HG02588 (cell line): ENCODE measurements at regions not wholly inside any gene's neighbourhood (a gene's known extent, or its start where the extent isn't known, plus 50 kb on each side); places are given as distances from the start of the nearest gene placed in this dataset.
"Not testable (repeated sequence)": the region's sequence is repeated elsewhere in the genome, so short reads cannot be mapped to it uniquely, and the experiment has no call there.

Experiments
- ATAC-seq: cut with Tn5 transposase; IDR thresholded peaks from one replicate; pipeline ENCODE4 v1.9.1; 2021; ENCODE audit warnings: mild to moderate bottlenecking, moderate library complexity; ENCODE audit not compliant: unreplicated experiment

DNA sequence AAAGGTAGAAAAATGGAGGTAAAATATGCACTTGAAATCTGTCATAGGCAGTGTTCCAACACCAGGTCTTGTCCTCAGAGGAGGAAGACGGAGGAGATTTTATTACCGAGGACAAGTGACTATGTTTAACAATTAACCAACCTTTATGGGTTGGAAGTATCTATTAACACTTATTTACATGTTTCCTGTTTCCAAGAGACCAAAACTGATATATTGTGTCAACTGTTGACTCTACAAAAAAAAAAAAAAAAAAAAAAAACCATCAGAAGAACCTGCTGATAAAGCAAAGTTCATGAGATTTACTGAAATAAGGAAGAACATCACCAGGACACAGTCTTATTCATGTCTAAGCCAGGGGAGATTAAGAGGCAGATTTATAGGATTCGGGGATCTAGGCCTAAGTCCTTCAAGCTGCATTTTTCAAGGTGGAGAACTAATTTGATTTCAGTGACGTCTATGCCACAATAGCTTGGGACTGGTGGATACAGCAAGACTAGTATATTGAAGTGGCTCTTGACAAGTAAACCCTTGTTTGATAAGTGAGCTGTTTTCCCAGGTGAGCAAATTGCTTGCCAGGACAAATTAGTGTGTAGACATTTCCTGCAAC, 126.6 kb upstream of the NAA20 start:
- no peak for ATAC-seq

DNA sequence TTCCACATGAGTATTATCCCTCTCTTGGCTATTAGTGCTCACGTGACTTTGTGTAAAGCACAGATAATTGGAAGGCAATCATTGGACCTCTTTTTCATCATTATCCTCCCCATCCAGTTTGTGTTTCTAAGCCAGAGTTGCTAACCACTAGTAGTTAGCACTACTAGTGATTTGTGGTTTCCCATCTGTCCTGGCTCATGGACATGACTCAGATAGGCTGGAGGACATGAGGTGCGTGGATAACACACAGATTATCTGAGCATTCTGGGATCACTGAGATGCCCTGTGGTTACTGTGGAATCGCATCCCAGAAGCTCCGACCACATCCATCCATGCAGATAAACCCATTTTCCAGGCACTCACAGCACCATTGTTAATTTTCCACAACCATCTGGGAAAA, 123.8 kb upstream of the NAA20 start:
- no peak for ATAC-seq

DNA sequence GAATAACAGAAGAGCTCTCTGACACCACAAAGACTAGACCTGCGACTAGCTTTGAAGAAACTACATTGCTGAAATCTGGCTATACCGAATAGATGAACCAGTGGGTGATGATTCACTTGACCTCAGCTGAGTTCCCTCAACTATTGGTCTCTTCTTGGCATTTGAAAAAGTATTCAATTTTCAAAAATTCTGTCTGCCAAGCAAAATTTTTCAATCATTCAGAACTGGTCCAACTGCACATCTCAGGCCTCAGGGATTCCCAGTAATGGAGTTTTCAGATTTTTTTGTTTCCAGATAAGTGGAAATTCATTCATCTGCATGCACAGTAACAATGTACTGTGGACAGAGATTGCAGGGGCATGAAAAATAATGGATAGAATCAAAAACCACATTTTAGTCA, 121.4 kb upstream of the NAA20 start:
- ATAC-seq = no peak

DNA sequence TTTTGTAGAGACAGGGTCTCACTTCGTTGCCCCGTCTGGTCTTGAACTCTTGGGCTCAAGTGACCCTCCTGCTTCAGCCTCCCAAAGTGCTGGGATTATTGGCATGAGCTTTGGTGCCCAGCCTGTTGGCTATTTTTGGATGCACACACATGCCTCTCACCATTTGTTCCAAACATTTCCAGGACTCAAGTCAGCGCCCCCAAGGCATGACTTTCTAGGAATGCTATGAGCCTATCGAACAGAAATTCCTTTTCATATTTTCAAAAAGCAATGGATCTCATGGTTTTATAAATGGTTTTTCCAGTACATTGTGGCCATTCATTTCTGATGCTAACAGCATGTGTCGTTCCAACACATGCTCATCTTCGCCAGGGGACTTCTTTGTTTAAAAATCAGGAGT, 119.3 kb upstream of the NAA20 start:
- no peak for ATAC-seq

DNA sequence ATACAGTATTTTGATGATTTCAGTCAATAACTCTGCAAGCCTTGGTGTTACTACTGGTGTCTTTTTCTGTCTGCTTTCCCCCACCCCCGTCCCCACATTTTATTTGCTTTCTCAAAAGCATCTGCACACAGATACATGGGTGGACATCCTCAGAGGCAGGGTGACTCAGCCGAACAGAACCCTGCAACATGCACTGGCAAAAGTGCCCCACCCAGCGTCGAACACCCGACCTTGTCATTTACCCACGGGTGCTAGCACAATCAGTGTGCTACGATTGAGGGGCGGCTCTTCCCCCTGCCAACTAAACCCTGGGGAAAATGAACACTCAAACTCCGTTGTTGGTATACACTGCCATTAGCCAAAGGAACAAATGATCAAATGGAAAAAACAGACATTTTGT, 115.9 kb upstream of the NAA20 start:
- ATAC-seq = no peak

DNA sequence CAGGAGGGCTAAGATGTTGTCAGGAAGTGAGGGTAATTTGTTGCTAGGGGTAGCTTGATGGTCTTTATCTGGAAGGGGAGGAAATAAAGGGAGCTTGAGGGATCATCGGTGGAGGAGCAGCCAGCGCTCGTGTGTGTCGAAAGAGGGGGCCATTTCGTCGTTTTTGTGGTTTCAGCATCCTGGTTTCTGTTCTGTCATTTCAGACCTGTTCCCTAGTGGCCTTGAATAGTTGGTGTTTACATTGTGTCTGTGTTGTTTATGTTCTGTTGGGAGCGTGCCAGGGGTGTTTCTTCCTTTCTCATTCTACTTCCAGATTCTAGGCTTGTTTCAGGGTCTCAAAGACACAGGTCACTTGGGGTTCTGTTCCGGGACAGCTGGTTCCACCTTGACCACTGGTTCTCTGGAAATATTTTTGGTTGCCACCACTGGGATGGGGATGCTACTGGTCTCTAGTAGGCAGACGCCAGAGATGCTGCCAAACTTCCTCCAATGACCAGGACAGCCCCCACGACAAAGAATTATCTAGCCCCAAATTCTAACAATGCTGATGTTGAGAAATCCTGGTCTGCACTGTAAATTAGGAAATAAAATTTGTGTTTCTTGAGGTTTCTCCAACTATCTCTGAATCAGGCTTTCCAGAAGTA, 113.9 kb upstream of the NAA20 start:
- no peak for ATAC-seq

DNA sequence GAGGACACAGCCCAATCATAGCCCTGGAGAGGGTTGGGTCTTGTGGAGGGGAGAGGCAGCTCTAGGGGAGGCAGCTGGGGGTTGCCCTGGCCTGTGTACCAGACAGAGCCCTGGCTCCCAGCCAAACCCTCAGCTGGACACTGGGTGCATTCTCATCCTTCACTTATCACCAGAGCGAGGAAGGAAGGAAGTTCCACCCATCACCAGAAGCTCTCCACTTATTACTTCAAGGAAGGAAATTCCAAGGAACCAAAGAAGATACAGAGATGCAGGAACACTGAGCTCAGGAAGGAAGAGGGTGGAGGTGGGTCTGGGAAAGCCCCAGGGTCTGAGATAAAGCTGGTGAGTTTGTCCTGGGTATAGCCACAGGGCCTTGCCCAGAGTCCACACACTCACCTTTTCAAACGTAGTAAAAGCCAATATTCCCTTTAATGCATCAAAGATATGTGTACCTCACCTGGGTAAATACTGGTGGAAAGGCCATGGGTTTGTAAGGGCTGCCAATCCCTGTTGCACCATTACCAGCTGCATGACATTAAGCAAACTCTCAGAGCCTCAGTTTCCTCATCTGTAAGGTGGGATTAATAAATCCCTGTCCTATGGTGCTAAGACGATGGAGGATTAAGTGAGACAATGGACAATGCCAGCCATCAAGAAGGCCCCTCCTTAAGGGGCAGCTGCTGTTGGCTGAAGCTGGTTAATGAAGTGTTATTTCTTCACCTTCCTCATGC, 109.7 kb upstream of the NAA20 start:
- ATAC-seq = no peak

DNA sequence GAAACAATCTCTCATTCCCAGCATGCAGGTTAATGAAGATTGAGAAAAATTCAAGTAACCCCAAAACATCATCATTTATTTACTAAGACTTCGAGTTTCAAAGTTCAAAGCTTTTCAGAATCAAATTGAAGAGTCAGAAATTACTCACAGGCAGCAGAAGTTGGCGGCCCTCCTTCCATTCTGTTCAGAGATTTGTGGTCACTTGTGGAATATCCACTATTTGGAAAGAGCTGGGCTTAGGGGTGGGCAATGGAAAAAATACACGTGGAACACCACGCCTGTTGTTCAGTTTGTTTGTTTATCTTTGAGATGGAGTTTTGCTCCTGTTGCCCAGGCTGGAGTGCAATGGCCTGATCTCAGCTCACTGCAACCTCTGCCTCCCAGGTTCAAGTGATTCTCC, 108.6 kb upstream of the NAA20 start:
- ATAC-seq = no peak

DNA sequence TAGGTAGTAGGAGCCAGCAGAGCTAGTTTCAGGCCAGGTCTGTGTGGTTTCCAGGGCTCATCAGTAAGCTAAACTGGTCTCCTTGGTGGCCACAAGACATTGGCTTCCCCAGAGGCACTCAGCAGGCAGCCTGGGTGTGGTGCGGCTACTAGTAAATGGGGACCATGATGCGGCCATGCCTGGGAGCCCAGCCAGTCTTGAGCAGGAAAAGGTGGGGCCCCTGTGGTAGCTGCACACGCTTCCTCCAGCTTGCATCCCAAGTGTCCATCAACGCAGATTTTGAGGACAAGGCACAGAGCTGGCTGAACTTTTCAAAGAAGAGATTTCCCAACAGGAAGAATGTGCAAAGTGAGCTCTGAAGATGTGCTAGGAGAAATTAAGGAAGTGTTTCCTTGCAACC, 107.4 kb upstream of the NAA20 start:
- no peak for ATAC-seq

DNA sequence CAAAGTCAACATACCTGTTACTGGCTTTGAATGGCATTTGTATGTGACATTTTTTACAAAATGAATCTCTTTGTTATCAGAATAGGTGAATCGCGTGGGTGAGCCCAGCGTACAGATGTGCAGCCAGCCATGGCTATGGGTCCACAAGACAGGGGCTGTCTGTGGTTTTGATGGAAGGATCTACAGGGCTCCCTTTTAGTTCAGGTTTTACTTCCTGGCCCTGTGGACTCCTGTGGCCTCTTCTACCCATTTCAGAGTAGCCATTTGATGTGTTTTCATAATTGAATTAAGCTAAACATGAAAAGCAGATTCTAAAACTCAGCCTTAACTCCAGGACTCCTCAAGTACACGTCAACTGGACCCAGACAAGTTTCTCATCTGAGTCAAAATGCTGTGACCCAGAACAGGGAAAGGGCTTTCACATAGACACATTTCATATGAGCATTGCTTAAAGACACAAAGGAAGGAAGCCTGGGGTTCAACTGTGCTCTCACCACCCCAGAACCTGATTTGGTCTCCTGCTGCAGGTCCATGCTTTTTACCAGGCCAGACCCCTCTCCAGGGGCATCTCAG, 105.3 kb upstream of the NAA20 start:
- no peak for ATAC-seq

DNA sequence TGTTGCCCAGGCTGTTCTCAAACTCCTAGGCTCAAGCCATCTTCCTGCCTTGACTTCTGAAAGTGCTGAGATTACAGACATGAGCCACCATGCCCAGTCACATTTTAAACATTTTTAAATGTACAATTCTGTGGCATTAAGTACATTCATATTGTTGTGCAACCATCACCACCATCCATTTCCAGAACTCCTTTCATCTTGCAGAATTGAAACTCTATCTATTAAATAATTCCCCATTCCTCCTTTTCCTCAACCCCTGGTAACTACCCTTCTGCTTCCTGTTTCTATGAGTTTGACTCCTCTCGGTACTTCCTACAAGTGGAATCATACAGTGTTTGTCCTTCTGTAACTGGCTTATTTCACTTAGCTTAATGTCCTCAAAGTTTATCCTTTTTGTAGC, 103.8 kb upstream of the NAA20 start:
- no peak for ATAC-seq

DNA sequence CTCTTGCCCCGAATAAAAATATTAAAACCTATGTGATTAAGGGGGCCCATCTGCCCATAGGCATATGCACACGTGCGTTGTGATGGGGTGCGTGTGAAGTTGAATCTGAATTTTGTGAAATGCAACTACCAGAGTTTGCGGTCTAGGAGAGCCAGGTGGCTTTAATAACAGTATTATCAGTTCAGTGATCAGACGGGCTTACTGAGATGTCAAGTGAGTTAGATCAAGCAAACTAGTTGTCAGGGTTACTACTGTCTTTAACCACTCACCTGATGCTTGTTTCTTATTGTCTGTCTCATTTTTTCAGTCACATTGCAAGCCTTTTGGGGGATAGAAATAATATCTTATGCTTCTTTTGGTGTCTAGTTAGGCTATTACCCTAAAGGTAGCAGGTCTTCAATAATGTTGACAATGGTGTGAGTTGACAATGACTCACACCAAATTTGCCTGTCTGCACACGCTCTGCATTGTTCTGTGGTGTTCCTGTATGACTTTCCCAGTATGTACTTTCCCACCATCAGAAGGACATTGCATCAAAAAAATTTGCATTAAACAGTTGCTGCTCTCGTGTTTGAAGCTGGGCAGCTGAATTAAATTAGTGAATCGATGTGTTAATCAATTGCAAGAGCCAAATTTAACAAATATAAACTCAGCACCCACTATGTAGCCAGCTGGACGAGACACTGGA, 103.1 kb upstream of the NAA20 start:
- ATAC-seq = no peak

DNA sequence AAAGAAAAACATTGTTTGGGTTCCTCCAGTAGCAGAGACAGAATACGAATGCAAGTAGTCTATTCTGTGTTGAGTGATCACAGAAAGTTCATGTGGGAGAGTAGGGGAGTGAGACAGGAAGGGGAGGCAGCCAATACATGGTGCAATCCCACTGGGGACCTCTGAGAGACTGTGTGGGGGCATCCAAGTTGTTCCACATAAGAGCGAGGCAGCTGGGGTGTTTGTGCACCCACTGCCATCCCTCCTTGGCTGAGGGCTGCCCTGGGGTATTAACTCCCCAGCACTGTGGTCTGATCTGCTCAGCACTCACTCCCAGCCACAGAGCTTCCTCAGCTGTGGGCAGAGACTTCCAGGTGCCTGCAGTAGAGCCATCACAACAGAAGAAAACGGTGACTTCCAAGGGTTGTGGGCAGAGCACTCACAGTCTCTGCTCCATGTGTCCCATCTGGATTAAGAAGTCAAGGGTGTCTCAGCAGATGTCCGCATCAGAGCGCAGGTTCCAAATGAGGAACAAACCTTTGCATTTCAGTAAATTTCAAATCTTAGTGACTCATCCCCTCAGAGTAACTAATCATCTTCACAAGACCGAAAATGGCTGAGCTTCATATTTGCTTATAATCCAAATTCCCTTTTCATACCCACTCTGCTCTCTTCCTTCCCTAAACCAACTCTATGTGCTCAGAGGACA, 101.9 kb upstream of the NAA20 start:
- ATAC-seq = no peak

DNA sequence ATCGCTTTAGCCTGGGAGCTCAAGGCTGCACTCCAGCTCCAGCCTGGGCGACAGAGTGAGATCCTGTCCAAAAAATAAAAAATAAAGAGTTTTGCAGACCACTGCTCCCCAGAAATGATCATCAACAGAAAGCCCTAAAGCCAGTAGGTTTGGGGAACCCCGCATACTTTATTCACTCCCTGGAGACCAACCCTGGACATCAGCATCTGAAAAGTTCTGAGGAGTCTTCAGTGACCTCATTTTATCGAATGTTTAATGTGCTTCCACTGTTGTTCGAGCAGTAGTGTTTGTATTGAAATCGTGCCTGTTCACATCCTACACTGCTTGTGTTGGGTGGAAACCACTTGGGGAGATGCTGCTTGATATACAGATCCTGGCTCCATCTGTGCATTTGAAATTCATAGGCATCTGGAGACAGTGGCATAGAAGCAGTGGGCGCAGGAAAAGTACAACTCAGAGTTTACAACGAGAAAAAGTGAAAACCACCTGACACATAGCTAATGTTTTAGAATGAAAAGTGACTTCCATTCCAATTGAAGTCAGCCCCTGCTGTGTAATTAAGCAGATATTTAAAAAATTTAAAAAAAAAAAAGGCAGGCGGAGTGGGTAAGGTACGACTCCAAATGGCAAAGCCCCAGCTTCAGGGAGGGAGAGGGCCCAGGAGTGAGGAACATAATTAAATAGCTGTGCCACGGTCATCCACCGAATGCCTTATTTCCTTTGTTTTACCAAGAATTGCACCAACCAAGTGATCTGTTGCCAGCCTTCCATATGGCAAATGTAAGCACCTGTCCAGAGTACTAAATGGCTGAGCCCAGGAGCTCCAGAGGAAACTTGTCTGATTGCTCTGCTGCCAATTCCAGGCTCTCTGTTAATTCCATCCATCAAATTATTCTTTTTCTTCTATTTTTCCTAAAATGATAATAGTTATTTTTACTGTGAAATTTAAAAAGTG, 100.4 kb upstream of the NAA20 start:
- no peak for ATAC-seq

DNA sequence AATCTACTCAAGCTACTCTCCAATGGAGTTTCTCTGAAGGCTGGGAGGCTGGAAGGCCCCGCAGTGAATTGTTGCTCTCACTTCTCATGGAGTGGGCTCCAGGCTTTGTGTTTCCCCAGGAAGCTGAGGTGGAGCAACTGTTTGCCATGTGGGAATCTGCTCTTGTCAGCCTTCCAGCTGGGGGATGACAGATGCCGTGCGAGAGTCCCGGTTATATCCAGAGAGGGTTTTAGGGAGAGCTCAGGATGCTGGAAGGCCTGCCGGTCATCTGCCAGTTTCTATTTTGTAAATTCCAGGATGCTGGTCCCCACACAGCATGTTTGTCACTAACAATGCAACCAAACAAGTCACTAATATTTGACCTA, 98.2 kb upstream of the NAA20 start:
- ATAC-seq = no peak

DNA sequence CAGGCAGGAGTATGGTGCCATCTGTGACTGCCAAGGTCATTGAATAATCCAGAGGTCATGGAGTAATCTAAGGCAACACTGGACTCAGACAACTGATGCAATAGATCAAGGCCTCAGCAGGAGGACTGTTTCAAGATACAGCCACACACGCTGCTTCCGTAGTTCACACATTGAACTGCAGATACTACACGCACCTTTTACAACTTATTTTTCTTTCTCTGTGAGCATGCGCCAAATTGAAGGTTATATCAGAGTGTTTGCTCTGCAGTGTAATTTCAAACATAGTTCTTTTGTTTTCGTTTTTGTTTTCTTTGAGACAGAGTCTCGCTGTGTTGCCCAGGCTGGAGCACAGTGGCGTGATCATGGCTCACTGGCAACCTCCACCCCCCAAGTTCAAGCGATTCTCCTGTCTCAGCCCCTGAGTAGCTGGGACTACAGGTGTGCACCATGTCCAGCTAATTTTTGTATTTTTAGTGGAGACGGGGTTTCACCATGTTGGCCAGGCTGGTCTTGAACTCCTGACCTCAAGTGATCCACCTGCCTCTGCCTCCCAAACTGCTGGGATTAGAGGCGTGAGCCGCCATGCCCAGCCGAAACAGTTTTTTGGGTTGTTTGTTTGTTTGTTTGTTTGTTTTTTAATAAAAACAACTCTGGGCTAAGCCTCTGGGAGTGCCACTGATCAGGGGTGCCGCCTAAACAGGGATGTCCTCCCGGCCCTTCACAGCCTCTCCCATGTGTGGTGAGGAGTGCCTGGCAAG, 96.6 kb upstream of the NAA20 start:
- ATAC-seq = no peak

DNA sequence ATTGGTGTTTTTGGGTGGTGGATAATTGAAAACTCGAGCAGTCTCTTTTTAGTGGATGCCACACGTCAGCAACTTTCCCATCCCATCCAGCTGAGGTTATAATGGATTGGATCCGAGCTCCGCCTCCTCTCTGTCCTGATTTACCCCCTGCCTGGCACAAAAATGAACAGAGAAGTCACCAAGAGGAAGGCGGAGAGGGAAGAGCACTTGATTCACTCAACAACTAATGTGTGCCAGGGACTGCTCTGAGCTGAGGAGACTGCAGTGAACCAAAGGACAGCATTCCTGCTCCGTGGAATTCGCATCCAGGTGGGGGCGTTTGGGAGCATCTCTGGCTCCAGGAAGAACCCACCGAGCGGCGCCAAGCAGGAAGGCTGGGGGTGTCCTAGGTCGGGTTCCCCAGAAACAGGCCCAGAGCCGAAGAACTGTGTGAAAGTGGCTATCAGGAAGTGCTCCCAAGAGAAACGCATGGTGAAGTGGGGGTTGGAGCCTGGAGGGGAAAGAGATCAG, 95.8 kb upstream of the NAA20 start:
- no peak for ATAC-seq

DNA sequence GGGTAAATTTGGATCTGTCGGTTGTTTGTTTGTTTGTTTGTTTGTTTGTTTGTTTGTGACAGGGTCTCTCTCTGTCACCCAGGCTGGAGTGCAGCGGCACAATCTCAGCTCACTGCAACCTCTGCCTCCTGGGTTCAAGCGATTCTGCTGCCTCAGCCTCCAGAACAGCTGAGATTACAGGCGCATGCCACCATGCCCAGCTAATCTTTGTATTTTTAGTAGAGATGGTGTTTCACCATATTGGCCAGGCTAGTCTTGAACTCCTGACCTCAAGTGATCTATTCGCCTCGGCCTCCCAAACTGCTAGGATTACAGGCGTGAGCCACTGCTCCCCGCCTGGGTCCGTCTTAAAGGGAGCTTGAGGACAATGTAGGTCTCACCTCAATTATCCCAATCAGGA, 95.3 kb upstream of the NAA20 start:
- not testable (repeated sequence) for ATAC-seq

DNA sequence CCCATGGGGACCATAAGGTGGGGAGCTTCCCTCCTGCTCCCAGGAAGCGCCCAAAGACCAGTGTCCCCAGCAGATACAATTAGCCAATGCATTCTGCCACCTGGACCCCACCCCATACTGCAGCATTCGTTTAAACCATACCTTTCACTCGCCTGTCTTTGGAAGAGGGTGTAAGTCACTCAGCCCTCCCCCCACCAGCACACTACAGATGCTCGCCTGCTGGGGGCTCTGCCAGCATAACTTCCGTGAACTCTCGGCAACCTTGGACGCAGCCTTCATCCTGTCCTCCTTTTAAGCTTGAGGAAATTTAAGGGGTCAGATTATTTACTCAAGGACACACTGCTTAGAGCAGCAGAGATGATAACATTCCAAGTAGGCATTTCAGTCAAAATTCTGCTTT, 94.4 kb upstream of the NAA20 start:
- no peak for ATAC-seq
